ENCODE measurements at regions not wholly inside any gene's neighbourhood (a gene's known extent, or its start where the extent isn't known, plus 50 kb on each side); places are given as distances from the start of the nearest gene placed in this dataset.
"Not testable (repeated sequence)": the region's sequence is repeated elsewhere in the genome, so short reads cannot be mapped to it uniquely, and the experiment has no call there.

DNA sequence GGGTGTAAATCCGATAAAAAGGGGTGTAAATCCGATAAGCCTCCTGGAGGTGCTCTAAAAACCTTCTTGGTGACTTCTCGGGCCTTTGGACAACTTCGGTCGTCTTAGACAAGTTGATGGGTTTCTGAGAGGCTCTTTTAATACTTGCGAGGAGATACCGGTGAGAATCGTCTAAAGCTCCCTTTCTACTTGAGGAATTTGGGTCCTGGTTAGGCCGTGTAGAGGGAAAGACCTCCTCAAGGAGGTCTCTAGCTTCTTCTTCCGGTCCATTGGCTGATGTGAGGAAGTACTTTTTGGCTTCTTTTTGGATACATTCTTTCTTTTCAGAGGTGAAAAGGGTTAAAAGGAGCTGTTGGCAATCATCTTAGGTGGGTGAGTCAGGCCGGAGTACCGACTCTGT, 128.5 kb downstream of the ART5 start:
- not testable (repeated sequence) for DNase-seq

DNA sequence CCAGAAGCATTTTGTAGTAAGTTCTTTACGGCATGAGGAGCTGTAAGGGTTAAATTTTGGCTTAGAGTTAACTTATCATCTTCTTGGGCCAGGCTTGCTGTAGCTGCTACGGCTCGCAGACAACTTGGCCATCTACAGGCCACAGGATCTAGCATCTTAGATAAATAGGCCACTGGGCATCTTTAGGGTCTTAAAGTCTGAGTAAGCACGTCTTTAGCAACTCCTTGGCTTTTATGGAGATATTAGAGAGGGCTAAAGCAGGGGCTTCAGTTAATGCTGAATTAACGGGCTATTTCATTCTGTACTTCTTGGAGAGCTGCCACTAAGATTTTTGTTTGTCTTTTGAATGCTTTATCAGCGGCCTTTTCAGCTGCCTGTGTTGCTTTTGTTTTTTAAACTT, 129.0 kb downstream of the ART5 start:
- DNase-seq = not testable (repeated sequence)

DNA sequence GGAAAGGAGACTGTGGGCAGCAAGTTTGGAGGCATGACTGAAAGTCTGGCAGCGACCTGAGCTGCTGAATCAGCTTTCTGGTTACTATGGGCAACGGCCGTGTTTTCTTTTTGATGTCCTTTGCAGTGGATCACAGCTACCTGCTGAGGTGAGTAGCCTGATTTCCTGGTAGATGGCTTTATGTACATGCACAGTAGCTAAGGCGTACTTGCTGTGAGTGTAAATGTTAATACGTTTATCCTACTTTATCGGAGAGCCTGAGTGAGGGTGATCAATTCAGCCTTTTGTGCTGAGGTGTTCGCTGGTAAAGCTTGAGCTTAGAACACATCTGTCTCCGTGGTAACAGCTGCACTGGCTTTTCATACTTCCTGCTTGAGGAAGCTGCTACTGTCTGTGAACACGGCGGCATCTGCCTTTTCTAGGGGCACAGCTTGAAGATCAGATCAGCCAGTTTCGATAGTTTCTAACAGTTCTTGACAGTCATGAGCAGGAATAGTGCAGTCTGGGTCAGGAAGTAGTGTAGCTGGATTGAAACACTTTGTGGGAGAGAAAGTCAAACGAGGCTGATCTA, 129.6 kb downstream of the ART5 start:
- not testable (repeated sequence) for DNase-seq

DNA sequence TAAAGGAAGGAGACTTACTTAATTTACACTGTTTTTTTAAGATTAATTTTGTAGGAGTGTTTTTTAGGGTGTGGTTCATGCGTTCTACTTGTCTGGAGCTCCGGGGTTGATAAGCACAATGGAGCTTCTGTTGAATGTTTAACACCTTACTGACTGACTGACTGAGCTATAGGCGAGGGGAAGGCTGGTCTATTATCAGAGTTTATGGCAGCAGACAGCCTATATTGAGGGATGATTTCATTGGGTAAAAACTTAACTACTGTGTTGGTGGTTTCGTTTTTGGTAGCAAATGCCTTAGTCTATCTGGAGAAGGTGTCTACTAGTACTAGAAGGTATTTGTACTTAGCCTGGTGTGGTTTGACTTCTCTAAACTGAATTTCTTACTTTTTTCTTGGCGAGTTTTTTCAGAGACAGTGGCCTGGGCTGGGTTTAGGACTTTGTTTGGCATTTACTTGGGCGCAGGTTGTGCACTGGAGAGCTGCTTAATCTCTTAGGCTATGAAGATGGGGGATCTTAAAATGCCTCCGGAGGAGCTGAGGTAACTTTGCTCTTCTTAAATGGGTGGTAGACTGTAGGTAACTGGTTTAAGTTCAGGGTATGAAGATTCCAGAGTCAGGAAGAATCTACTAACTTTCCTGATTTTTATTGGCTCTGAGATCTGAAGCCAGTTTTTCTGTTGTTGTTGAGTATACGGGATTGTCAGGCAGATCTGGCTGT, 130.2 kb downstream of the ART5 start:
- not testable (repeated sequence) for DNase-seq

DNA sequence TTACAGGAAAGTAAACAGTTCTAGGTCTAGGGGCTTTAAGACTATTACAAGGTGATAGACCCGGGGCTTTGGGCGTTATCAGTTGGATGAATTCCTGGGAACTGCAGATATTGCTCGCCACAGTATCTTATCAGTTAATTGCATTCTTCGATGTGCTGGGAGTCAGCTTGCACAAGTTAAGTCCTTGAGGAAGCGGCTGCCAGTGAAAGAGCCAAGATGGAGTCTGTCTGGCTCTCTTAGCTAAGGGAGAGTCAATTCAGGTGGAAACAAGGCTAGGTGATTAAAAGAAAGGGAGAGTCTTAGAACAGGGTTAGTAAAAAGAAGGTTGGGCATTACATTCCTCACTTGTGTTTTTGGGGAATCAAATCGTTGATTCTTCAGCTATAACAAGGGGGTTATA, 130.6 kb upstream of the ZNF195 start:
- DNase-seq = not testable (repeated sequence)

DNA sequence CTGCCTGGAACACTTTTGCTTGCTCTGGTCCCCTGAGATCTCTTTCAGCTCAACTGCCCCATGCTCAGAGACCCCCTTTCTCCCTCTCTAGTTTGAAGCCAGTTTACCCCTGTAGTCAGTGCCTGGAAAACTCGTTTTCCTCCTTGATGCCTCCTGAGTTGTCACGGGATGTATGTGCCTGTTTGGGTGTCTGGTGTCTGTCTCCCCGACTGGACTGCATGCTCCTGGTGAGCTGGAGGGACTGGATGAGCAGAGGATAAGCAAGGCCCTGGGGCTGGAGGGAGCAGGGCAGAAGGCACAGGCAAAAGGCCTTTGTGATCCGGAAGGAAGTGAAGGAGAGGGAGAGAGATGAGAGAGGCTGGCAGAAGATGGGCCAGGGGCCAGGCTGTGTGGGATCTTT, 120.3 kb upstream of the ZNF195 start:
- DNase-seq = not testable (repeated sequence)

DNA sequence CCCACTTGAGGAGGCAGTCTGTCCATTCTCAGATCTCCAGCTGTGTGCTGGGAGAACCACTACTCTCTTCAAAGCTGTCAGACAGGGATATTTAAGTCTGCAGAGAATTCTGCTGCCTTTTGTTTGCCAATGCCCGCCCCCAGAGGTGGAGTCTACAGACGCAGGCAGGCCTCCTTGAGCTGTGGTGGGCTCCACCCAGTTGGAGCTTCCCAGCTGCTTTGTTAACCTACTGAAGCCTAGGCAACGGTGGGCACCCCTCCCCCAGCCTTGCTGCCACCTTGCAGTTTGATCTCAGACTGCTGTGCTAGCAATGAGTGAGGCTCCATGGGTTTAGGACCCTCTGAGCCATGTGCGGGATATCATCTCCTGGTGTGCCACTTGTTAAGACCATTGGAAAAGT, 119.4 kb upstream of the ZNF195 start:
- not testable (repeated sequence) for DNase-seq

DNA sequence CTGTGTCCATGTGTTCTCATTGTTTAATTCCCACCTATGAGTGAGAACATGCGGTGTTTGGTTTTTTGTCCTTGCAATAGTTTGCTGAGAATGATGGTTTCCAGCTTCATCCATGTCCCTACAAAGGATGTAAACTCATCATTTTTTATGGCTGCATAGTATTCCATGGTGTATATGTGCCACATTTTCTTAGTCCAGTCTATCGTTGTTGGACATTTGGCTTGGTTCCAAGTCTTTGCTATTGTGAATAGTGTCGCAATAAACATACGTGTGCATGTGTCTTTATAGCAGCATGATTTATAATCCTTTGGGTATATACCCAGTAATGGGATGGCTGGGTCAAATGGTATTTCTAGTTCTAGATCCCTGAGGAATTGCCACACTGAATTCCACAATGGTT, 114.2 kb upstream of the ZNF195 start:
- not testable (repeated sequence) for DNase-seq

DNA sequence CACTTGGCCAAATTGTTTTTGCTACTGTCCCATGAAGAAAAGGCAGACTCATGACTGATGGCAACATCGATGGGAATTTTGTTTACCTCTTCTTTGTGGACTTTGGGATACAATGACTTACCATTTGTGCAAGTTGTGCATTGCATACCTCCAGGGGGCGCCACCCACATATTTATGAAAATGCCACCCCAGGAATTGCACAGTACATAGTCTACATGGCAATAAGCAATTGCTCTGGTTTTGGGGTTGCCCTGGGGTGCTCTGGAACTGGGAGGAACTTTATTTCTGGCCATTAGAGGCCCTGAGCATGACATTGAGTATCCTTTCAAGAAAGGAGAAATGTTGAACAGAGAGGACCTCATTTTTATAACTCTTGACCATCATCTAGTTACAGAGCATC, 109.1 kb upstream of the ZNF195 start:
- DNase-seq = not testable (repeated sequence)

DNA sequence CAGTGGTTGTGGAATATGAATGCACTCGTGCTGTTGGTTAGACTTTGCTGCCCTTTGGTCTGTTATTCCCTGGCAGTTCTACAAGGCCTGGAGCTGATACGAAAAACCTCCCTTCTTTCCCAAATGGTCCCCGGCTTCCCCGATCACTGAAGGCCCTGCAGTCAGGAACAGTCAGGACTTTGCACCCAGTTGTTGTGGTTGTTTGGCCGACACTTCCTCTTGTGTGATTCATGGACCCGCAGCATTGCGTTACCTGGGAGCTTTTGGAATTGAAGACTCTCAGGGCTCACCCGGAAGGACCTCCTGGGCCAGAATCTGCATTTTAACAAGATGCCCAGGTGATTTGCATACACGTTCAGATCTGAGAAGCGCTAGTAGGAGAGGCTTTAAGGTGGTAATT, 106.8 kb upstream of the ZNF195 start:
- not testable (repeated sequence) for DNase-seq

DNA sequence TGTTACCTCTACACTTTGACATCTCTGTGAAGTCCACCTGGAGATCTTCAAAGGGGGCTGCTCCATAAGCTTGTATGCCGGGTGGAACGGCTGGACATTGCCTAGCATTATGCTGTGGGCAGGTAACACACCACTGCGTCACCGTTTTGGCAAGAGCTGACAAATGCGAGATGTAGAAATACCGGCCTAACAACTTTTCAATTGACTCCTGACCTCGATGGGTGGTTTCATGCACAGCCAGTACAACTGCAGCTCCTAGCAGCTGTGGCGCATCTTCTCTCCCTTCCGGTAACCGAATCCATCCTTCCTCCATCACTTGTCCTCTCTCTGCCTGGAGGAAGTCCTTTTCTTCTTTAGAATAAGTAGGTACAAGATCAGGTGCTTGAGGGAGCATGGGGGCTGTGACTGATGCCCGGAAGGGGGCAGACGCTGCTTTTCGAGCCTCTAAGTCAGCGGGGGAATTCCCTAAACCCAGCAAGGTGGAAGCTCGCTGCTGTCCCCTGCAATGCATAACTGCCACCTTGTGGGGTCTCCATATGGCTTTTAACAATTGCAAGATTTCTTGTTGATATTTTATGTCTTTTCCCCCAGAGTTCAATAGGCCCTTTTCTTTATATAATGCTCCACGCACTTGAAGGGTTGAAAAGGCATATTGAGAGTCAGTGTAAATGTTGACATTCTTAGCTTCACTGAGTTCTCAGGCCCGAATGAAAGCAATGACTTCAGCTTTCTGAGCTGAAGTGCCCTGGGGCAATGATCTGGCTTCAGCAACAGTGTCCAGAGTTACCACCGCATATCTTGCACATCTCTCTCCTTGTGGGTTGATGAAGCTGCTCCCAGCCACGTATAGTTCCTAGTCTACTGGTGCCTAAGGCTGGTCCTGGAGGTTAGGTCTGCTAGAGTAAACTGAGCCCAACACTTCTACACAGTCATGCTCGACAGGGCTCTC, 98.3 kb upstream of the ZNF195 start:
- DNase-seq = not testable (repeated sequence)

DNA sequence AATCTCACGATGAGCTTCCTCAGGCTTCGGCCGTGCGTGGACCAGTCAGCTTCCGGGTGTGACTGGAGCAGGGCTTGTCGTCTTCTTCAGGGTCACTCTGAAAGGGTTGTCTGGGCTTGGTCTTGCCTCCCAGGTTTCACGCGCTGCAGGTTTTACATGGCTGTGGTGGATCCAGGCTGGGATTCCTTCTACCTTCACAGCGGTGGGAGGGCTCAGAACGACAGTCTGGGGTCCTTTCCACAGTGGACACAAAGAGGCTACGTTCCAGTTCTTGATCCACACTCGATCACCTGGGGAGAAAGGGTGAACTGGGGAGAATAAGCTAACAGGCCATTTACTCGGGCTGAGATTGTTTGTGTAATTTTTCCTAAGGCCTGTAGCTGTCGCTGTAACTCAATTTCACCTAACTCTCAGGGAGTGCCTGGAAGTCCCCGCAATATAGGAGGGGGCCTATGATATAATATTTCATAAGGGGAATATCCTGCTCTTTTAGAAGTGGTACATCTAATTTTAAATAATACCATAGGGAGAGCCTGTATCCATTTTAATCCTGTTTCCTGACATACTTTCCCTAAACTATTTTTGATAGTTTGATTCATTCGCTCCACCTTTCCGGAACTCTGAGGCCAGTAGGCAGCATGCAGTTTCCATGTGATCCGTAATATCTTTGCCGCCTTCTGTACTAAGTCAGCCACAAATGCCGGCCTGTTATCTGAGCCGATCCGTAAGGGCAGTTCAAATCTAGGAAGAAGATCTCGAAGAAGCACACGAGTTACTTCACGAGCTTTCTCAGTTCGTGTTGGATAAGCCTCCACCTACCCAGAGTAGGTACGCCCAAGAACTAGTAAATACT, 97.4 kb upstream of the ZNF195 start:
- DNase-seq = not testable (repeated sequence)

DNA sequence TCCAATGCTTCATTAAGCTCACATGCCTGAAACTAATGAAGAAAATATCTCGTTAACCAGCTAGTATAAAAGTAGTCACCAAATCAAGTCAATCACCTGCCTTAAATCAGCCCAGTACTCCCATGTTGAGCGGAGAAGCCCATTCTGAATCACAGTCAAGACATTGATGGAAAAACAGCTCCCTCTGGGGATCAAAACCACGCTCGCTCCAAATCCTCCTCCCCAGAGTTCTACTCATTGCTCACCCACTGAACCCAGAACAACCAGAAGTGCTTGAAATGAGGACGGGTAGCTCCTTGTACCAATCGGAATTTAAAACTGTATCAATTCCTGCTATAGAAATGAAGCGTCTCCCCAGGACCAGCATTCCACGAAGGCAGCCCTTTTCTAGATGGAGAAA, 90.0 kb upstream of the ZNF195 start:
- not testable (repeated sequence) for DNase-seq

DNA sequence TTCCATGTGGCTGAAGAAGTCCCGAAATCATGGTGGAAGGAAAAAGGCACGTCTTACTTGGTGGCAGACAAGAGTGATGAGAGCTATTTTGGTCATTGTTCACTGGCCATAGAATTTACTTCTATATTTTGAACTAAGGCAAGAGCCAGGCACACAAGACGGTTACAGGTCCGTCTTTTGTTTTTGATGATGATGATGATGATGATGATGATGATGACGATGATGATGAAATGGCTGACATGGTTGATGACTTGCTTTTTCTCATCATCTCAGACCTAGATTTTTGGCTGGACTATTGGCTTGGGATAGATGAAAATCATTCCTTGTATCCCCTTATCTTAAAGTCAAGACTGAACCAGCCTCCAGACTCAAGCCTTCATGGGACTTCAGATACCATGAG, 88.7 kb upstream of the ZNF195 start:
- DNase-seq = not testable (repeated sequence)

DNA sequence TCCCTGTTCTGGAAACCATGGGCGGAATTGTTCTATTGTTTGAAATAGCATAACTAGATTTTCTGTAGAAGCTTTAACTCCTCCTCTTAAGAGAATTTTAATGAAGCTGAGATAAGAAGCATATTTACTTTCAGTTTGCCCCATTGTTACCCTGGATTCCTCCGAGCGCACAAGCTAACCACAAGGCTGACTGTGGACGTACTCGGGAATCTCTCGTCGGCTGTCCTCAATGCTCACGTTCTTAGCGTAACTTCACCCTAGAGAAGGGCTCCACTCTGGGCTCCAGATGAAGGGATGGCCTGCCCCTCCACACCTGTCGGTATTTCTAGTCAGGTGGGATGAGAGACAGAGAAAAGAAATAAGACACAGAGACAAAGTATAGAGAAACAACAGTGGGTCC, 76.7 kb upstream of the ZNF195 start:
- DNase-seq = not testable (repeated sequence)

DNA sequence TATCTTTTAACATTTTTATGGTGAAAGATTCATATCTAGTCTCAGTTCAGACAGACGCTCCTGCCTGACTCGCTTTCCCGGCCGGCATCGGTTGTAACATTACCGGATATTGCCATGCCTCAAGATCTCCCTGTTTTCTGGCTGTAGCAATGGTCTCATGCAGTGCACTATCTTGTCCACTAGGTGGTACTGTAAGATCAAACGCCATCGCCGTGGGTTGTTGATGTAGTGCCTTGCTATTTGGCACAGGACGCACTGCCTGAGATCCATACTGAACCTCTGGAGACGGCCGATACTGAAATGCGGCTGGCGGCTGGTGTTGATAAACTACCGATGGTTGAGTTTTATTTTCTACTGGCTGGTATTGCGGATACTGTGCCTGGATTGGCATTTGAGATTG, 75.9 kb upstream of the ZNF195 start:
- DNase-seq = peak; percentile 72

DNA sequence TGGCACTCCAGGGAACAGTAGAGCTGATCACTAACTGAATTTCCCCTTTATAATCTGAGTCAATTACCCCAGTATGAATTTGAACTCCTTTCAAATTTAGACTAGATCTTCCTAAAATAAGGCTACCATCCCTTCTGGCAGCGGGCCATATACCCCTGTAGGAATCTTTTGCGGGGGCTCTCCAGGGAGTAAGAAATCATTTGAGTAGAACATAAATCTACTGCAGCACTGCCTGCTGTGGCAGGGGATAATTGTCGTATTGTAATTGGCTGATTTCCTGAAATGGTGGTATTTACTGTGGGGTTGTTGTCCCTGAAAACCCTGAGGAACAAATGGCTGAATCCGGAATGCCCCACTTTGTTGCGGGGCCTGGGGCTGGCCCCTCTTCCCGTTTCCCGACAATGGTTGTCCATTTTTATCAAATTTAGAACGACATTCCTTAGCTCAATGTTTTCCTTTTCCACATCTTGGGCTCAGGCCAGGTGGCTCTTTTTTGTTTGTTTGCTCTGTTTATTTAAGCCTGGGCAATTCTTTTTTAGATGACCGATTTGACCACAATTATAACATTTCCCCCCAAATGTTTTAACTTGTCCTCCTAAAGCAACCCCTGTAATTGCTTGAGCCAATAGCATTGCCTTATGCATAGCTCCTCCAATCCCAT, 74.8 kb upstream of the ZNF195 start:
- DNase-seq = not testable (repeated sequence)

DNA sequence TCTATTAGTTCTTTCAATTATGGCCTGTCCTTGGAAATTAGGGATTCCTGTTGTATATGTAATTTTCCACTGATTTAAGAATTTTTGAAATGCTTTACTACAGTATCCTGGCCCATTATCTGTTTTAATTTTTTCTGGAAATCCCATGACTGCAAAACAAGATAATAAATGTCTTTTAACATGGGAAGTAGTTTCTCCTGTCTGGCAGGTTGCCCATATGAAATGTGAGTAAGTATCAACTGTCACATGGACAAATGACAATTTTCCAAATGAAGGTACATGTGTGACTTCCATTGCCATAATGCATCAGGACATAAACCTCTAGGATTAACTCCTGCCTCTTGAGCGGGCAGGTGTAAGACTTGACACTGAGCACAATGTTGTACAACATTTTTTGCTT, 71.9 kb upstream of the ZNF195 start:
- not testable (repeated sequence) for DNase-seq

DNA sequence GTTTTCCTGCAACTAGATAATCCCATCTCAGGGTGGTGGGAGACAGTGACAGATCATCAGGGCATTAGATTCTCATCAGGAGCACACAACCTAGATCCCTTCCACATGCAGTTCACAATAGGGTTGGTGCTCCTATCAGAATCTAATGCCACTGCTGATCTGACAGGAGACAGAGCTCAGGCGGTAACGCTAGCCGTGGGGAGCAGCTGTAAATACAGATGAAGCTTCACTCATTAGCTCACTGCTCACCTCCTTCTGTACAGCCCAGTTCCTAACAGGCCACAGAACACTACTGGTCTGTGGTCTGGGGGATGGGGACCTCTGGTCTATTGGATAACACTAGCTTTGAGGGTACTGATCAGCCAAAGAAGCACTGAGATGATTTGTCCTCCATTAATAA, 66.6 kb upstream of the ZNF195 start:
- not testable (repeated sequence) for DNase-seq

DNA sequence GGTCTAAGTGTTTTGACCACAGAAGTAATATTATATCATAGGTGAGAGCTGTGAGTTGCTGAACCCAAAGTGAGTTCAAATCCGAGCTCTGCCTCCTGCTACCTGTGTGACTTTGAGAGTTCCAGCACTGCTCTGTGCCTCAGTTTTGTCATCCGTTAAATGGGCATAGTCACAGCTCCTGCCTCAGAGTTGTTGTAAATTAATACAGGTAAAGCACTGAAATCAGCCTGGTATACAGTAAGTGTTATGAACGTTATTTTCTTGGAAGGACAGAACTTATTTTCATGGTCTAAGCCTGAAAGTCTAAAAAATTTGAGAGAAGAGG, 65.4 kb upstream of the ZNF195 start:
- not testable (repeated sequence) for DNase-seq

DNA sequence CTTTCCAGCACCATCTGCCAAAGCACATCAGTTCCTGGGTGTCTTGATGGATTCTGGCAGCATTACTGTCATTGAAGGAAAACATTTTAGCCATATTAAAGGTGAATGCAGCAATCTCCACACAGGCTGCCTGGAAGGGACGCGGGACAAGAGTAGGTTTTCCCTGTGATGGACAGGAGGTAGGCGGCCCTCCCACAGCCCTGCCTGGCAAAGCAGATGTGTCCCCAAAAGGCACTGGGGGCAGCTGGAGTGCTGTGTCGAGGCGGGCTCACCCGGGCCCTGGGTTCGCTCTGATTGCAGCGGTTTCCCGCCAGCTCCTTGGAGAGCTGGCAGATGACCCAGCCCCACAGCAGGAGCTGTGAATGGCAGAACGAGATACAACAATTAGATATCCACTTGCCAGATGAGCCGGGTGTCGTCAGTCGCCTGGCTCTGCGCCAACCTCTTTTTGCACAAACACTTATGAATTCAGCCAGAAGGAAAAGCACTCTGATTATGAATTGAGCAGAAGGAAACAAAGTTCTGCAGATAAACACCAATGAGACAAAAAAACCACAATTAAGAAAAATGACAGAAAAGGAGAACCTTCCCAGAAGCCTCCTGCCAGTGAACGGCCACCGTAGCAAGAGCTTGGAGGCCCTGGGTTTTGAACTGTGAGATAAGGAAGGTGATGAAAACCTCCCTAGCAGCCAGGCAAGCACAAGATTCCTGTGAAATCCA, 64.9 kb upstream of the ZNF195 start:
- not testable (repeated sequence) for DNase-seq

Data from activated CD8-positive, alpha-beta memory T cell treated with anti-CD3 and anti-CD28 coated beads, Interleukin-2, amount 50 U/mL, for 48 hours (primary cell).